ENCODE measurements at regions not wholly inside any gene's neighbourhood (a gene's known extent, or its start where the extent isn't known, plus 50 kb on each side); places are given as distances from the start of the nearest gene placed in this dataset.

- no peak for TF ChIP-seq CTCF (IDR thresholded peaks at IDR 0.05)
- TF ChIP-seq POLR2A (IDR thresholded peaks at IDR 0.05), result no peak
- H3K9me3 ChIP-seq (replicated peaks in 1 of 3), result no peaks in the 10 kb centered on the region
- no peak for DNase-seq
- H3K27ac ChIP-seq, result no peak overlapping the region
- H3K36me3 ChIP-seq (replicated peaks in 1 of 2), result no peaks in the 10 kb centered on the region
- H3K27me3 ChIP-seq, result no peaks in the 10 kb centered on the region
- no peaks in the 10 kb centered on the region for H3K4me1 ChIP-seq (replicated peaks in 1 of 2)
- H3K4me3 ChIP-seq, result no peak overlapping the region
- 72 to 92% (median 77%) methylated on average over 2 to 3 of the region's 3 CpGs for WGBS, 4 donors
- intact Hi-C loops (cut with DNase I), result no loop called here
Measured at GRCh38 chr4:55249476-55249875, 96.6 kb upstream of the SRD5A3 start.

- H3K4me3 ChIP-seq, result no peak overlapping the region
- DNase-seq, result no peak
- H3K4me1 ChIP-seq (replicated peaks in 1 of 2), result no peaks in the 10 kb centered on the region
- 61 to 70% (median 68%) methylated on average over 4 of the region's 4 CpGs for WGBS, 4 donors
- no peak overlapping the region for H3K27ac ChIP-seq
- intact Hi-C loops (cut with DNase I), result no loop called here
- no peaks in the 10 kb centered on the region for H3K27me3 ChIP-seq
- no peaks in the 10 kb centered on the region for H3K9me3 ChIP-seq (replicated peaks in 1 of 3)
- H3K36me3 ChIP-seq (replicated peaks in 1 of 2), result no peaks in the 10 kb centered on the region
- TF ChIP-seq POLR2A (IDR thresholded peaks at IDR 0.05) (no peak), CTCF (IDR thresholded peaks at IDR 0.05) (no peak)
Measured at GRCh38 chr4:55251342-55251741, 94.7 kb upstream of the SRD5A3 start.

- TF ChIP-seq POLR2A (IDR thresholded peaks at IDR 0.05), result no peak
- no peak for TF ChIP-seq CTCF (IDR thresholded peaks at IDR 0.05)
- DNase-seq, result no peak
- 74 to 82% (median 77%) methylated on average over 5 of the region's 5 CpGs for WGBS, 4 donors
- Histone ChIP-seq H3K9me3 (replicated peaks in 1 of 3) (no peaks in the 10 kb centered on the region), H3K4me1 (replicated peaks in 1 of 2) (no peaks in the 10 kb centered on the region), H3K27ac (no peak overlapping the region), H3K27me3 (no peaks in the 10 kb centered on the region), H3K4me3 (no peak overlapping the region), H3K36me3 (replicated peaks in 1 of 2) (no peaks in the 10 kb centered on the region)
- intact Hi-C loops (cut with DNase I), result no loop called here
Measured at GRCh38 chr4:55251896-55252295, 94.1 kb upstream of the SRD5A3 start.

- no peak for DNase-seq
- 81 to 87% (median 84%) methylated on average over 8 of the region's 8 CpGs for WGBS, 4 donors
- Histone ChIP-seq H3K4me1 (replicated peaks in 1 of 2) (no peaks in the 10 kb centered on the region), H3K9me3 (replicated peaks in 1 of 3) (no peaks in the 10 kb centered on the region), H3K36me3 (replicated peaks in 1 of 2) (no peaks in the 10 kb centered on the region), H3K4me3 (no peak overlapping the region), H3K27ac (no peak overlapping the region), H3K27me3 (no peaks in the 10 kb centered on the region)
- TF ChIP-seq POLR2A (IDR thresholded peaks at IDR 0.05) (no peak), CTCF (IDR thresholded peaks at IDR 0.05) (no peak)
- intact Hi-C loops (cut with DNase I), result no loop called here
Measured at GRCh38 chr4:55253948-55254593, 92.0 kb upstream of the SRD5A3 start.

Measured in adrenal gland (tissue), 9 donors.